GM08714 (cell line): ENCODE measurements at regions not wholly inside any gene's neighbourhood (a gene's known extent, or its start where the extent isn't known, plus 50 kb on each side); places are given as distances from the start of the nearest gene placed in this dataset.

ENCODE experiments used
- H3K4me3 ChIP-seq: fragments of 200-500 bp; sonication (Bioruptor generic); 2 replicates; pipeline ENCODE4 v1.5.1; 2014; ENCODE audit warnings: mild to moderate bottlenecking, low read length, inconsistent platforms
- ZNF274 ChIP-seq: IDR thresholded peaks from 2 replicates; pipeline ENCODE4 v1.6.1; 2012; ENCODE audit warnings: mild to moderate bottlenecking, low read depth, low read length

GRCh38 chr10:6659451-6659850 is 79.4 kb upstream of the PRKCQ start:
- no peak for TF ChIP-seq ZNF274
- no peak overlapping the region for H3K4me3 ChIP-seq

GRCh38 chr10:6657669-6658068 is 77.6 kb upstream of the PRKCQ start:
- no peak for TF ChIP-seq ZNF274
- H3K4me3 ChIP-seq = no peak overlapping the region

GRCh38 chr10:6657196-6657595 is 77.1 kb upstream of the PRKCQ start:
- TF ChIP-seq ZNF274 = no peak
- no peak overlapping the region for H3K4me3 ChIP-seq

GRCh38 chr10:6654571-6654970 is 74.5 kb upstream of the PRKCQ start:
- H3K4me3 ChIP-seq = no peak overlapping the region
- TF ChIP-seq ZNF274 = no peak

- H3K4me3 ChIP-seq = no peak overlapping the region
- no peak for TF ChIP-seq ZNF274
These were observed 70.5 kb upstream of the PRKCQ start for GRCh38 chr10:6650586-6650985.

GRCh38 chr10:6649903-6650302 is 69.8 kb upstream of the PRKCQ start:
- H3K4me3 ChIP-seq = no peak overlapping the region
- TF ChIP-seq ZNF274 = no peak

- H3K4me3 ChIP-seq = no peak overlapping the region
- no peak for TF ChIP-seq ZNF274
These were observed 69.0 kb upstream of the PRKCQ start for GRCh38 chr10:6648894-6649720.

GRCh38 chr10:6647811-6648526 is 67.9 kb upstream of the PRKCQ start:
- TF ChIP-seq ZNF274 = no peak
- no peak overlapping the region for H3K4me3 ChIP-seq

GRCh38 chr10:6643962-6644361 is 63.9 kb upstream of the PRKCQ start:
- H3K4me3 ChIP-seq = no peak overlapping the region
- no peak for TF ChIP-seq ZNF274

GRCh38 chr10:6642876-6643275 is 62.8 kb upstream of the PRKCQ start:
- TF ChIP-seq ZNF274 = no peak

GRCh38 chr10:6640433-6641040 is 60.5 kb upstream of the PRKCQ start:
- no peak overlapping the region for H3K4me3 ChIP-seq
- no peak for TF ChIP-seq ZNF274

More at GRCh38 chr10:6642876-6643275, 62.8 kb upstream of the PRKCQ start:
- H3K4me3 ChIP-seq = no peak overlapping the region

- no peak overlapping the region for H3K4me3 ChIP-seq
- no peak for TF ChIP-seq ZNF274
These were observed 57.0 kb upstream of the PRKCQ start for GRCh38 chr10:6637053-6637452.

GRCh38 chr10:6635784-6636183 is 55.7 kb upstream of the PRKCQ start:
- no peak for TF ChIP-seq ZNF274
- no peak overlapping the region for H3K4me3 ChIP-seq
